ENCODE measurements at regions not wholly inside any gene's neighbourhood (a gene's known extent, or its start where the extent isn't known, plus 50 kb on each side); places are given as distances from the start of the nearest gene placed in this dataset.

DNA sequence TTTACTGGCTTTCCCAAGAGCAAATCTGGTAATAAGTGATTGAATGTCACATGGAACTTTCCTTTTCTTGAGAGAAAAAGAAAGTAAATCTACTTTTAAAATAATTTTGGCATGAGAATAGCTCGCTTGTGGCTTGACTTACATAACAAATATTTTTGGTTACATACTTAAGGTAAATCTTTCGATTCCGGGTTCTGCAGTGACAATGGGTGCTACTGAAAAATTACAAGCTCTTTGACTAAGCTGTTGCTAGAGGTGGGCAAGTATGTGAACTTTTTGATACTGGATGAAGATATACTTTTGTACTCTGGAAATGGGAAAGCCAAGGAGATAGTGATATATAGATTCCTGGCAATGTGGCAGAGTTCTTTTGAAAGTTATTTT, 51.9 kb upstream of the OTOL1 start:
- Histone ChIP-seq H3K9ac (ENCODE audit: low read depth, low read length) (no peak overlapping the region), H3K4me3 (ENCODE audit: low read length) (no peak overlapping the region), H3K9me3 (ENCODE audit: insufficient read depth, low read depth, low read length) (no peaks in the 10 kb centered on the region), H3K27me3 (ENCODE audit: insufficient read depth, low read length) (no peaks in the 10 kb centered on the region), H3K4me1 (ENCODE audit: insufficient read depth, low read length) (peaks cover 4% of the 10 kb centered on the region; the same call in 1 of the 2 replicates), H3K27ac (ENCODE audit: low read depth, low read length) (no peak overlapping the region), H3K36me3 (ENCODE audit: insufficient read depth, low read length) (no peaks in the 10 kb centered on the region)
- WGBS, result 64% methylated on average over 3 of the region's 3 CpGs

DNA sequence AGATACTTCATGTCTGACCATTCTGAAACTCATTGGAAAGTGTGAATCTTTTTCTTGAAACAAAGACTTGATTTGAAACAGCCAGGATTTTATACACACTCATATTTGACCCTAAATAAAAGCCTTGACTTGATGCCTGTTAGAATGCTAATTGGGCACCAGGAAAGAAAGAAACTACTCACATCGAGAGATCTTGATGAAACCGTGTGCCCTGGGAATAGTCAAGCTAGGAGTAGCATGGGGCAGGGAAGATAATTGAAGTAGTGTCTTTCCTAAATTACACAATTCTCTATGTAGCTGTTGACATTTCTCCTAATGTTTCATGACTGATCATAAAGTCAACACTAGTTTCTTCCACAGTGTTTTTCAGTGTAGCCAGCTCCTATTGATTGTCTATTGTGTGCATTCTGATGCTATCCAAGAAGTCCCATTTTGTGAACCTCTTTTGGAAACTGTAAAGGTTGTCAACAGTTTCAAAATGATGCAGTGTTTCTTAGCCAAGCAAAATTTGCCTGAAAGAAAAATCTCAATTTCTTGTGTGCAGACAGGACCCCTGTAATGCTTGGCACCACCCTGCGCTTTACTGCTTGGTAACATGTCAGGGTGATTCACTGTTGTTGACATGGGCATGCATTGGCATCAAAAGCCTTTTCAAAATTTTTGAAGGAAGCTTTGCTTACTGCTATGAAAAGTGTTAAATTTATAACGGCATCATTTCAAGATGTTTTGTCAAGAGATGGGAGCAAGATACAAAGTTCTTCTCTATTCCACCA, 52.5 kb upstream of the OTOL1 start:
- 94% methylated on average over 4 of the region's 4 CpGs for WGBS

DNA sequence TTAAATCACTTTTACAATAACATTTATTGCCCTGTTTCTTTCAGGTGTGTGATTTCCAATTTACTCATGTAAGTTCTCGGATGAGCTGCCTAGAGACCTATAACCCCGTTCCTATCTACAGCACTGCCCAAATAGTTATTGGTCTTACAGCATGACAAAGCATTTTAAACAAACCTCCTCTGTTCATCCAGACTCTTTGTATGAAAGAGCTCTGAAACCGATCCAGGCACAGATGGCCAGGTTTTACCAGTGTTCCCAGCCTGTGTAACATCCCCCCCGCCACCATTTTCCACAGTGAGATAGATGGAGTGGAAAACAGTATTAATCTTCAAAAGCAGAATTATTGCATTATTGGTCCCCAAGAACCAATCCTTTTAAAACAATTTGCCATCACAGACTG, 59.0 kb upstream of the SPTSSB start:
- peaks cover 16% of the 10 kb centered on the region; the same call in 1 of the 2 replicates for H3K4me1 ChIP-seq (ENCODE audit: insufficient read depth, low read length)
- no peaks in the 10 kb centered on the region for H3K27me3 ChIP-seq (ENCODE audit: insufficient read depth, low read length)
- no peak overlapping the region for H3K27ac ChIP-seq (ENCODE audit: low read depth, low read length)
- 92% methylated on average over 4 of the region's 4 CpGs for WGBS
- H3K9me3 ChIP-seq (ENCODE audit: insufficient read depth, low read depth, low read length), result no peaks in the 10 kb centered on the region
- H3K4me3 ChIP-seq (ENCODE audit: low read length), result no peak overlapping the region
- no peak overlapping the region for H3K9ac ChIP-seq (ENCODE audit: low read depth, low read length)
- no peaks in the 10 kb centered on the region for H3K36me3 ChIP-seq (ENCODE audit: insufficient read depth, low read length)

More for the DNA sequence above, 52.5 kb upstream of the OTOL1 start:
- H3K9me3 ChIP-seq (ENCODE audit: insufficient read depth, low read depth, low read length), result no peaks in the 10 kb centered on the region
- no peak overlapping the region for H3K4me3 ChIP-seq (ENCODE audit: low read length)
- no peak overlapping the region for H3K27ac ChIP-seq (ENCODE audit: low read depth, low read length)
- peaks cover 4% of the 10 kb centered on the region; the same call in 1 of the 2 replicates for H3K4me1 ChIP-seq (ENCODE audit: insufficient read depth, low read length)
- no peaks in the 10 kb centered on the region for H3K27me3 ChIP-seq (ENCODE audit: insufficient read depth, low read length)
- H3K9ac ChIP-seq (ENCODE audit: low read depth, low read length), result no peak overlapping the region
- H3K36me3 ChIP-seq (ENCODE audit: insufficient read depth, low read length), result no peaks in the 10 kb centered on the region

DNA sequence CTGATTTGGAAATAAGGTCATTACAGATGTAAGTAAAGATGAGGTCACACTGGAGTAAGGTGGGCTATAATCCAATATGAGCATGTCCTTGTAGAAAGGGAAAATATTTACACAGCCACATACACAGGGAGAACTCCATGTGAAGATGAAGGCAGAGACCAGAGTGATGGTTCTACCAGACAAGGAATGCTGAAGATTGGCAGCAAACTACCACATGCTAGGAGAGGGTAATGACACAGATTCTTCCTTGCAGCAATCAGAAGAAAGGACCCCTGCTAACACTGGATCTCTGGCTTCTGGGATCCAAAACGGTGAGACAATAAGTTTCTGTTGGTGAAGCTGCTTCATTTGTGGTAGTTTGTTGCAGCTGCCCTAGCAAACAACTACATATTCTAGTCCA, 56.0 kb upstream of the SPTSSB start:
- Histone ChIP-seq H3K27me3 (ENCODE audit: insufficient read depth, low read length) (no peaks in the 10 kb centered on the region), H3K36me3 (ENCODE audit: insufficient read depth, low read length) (no peaks in the 10 kb centered on the region), H3K9ac (ENCODE audit: low read depth, low read length) (no peak overlapping the region), H3K4me3 (ENCODE audit: low read length) (no peak overlapping the region), H3K9me3 (ENCODE audit: insufficient read depth, low read depth, low read length) (no peaks in the 10 kb centered on the region), H3K27ac (ENCODE audit: low read depth, low read length) (no peak overlapping the region), H3K4me1 (ENCODE audit: insufficient read depth, low read length) (peaks cover 26% of the 10 kb centered on the region)
- WGBS, result 13% methylated on average over 1 of the region's 1 CpG

DNA sequence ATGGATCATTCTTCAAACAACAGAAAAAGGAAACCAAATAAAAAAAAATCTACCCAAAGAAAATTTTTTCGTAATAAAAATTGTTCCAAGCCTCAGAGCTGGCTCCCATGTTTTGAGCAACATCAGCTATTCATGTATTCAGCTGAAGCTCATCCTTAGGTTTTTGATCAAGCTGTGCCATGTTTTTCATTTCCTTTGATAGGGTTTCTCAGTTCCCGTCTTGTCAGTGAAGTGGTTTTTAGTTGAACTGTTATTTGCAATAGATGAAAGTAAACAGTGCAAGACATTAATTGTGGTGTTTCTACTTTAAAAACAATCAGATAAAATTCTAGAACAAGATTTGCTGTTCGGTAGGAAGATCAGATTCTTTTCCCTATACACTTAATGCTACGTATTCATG, 55.4 kb upstream of the SPTSSB start:
- 93% methylated on average over 4 of the region's 4 CpGs for WGBS
- no peak overlapping the region for H3K9ac ChIP-seq (ENCODE audit: low read depth, low read length)

DNA sequence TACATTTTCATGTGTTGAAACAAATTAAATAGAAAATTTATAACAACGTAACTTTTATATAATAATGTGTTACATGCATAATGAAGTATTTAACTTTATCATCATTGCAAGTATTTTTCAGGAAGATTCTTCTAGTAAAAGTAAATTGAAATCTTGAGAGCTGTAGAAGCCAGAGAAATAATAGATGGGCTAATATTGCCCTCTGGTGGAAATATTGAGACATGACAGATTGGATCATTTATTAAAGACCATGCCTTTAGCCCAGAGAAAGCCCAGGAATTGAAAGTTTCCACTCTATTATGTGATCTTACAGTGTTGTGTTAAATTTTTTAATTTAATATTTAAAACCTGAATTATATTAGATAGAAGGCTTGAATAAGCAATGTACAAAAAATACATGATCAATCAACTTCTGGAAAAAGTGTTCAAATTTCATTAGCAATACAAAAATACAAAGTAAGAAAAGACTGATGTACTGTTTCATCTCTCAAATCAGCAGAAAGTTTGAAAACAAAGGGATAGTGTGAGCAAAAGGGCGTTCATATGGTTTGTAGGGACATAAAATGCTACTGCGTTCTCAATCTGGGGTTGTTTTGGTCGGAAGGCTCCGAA, 52.7 kb upstream of the SPTSSB start:
- Histone ChIP-seq H3K9me3 (ENCODE audit: insufficient read depth, low read depth, low read length) (no peaks in the 10 kb centered on the region), H3K27me3 (ENCODE audit: insufficient read depth, low read length) (no peaks in the 10 kb centered on the region), H3K4me1 (ENCODE audit: insufficient read depth, low read length) (peaks cover 53% of the 10 kb centered on the region), H3K36me3 (ENCODE audit: insufficient read depth, low read length) (no peaks in the 10 kb centered on the region), H3K4me3 (ENCODE audit: low read length) (no peak overlapping the region), H3K27ac (ENCODE audit: low read depth, low read length) (no peak overlapping the region), H3K9ac (ENCODE audit: low read depth, low read length) (no peak overlapping the region)
- 71% methylated on average over 4 of the region's 5 CpGs for WGBS

More for the DNA sequence above, 55.4 kb upstream of the SPTSSB start:
- Histone ChIP-seq H3K36me3 (ENCODE audit: insufficient read depth, low read length) (no peaks in the 10 kb centered on the region), H3K4me1 (ENCODE audit: insufficient read depth, low read length) (peaks cover 32% of the 10 kb centered on the region), H3K4me3 (ENCODE audit: low read length) (no peak overlapping the region), H3K9me3 (ENCODE audit: insufficient read depth, low read depth, low read length) (no peaks in the 10 kb centered on the region), H3K27ac (ENCODE audit: low read depth, low read length) (no peak overlapping the region), H3K27me3 (ENCODE audit: insufficient read depth, low read length) (no peaks in the 10 kb centered on the region)

DNA sequence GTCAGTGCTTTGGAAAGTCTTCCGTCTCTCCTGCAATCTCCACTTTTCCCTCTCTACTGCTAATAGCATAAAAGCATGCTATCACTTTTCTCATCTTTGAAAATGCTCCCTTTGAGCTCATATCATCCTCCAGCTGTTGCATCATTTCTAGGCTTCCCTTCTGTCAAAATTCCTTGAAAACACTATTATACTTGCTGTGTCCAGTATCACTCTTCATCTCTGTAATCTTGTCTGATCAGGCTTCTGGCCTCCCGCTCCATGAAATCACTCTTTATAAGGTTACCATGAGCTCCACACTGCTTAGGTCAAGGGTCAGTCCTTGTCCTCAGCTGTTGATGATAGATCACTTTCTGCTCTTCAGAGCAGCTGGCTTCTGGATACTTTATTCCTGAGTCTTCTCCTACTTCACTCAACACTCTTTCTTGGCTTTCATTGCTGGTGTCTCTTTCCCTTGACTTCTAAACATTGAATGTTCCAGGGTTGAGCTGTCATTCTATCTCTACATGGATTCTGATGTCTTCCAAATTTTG, 50.9 kb upstream of the SPTSSB start:
- Histone ChIP-seq H3K27me3 (ENCODE audit: insufficient read depth, low read length) (no peaks in the 10 kb centered on the region), H3K27ac (ENCODE audit: low read depth, low read length) (no peak overlapping the region)
- WGBS, result 92% methylated on average over 2 of the region's 2 CpGs

More for the DNA sequence above, 50.9 kb upstream of the SPTSSB start:
- H3K36me3 ChIP-seq (ENCODE audit: insufficient read depth, low read length), result no peaks in the 10 kb centered on the region
- no peak overlapping the region for H3K9ac ChIP-seq (ENCODE audit: low read depth, low read length)
- no peak overlapping the region for H3K4me3 ChIP-seq (ENCODE audit: low read length)
- H3K9me3 ChIP-seq (ENCODE audit: insufficient read depth, low read depth, low read length), result peaks cover 2% of the 10 kb centered on the region; the same call in 1 of the 2 replicates
- H3K4me1 ChIP-seq (ENCODE audit: insufficient read depth, low read length), result peaks cover 49% of the 10 kb centered on the region

Measured in HUES64 (cell line).